Neural progenitor cell (in vitro differentiated cells): ENCODE measurements at regions not wholly inside any gene's neighbourhood (a gene's known extent, or its start where the extent isn't known, plus 50 kb on each side); places are given as distances from the start of the nearest gene placed in this dataset.

Experiments used
- EZH2 ChIP-seq: fragments of 200-600 bp; sonication (generic); IDR thresholded peaks from 2 replicates; pipeline ENCODE4 v1.6.1; 2017; ENCODE audit warnings: antibody characterized with exemption, mild to moderate bottlenecking, moderate library complexity
- EZH2phosphoT487 ChIP-seq: fragments of 200-600 bp; sonication (generic); IDR thresholded peaks from 2 replicates; pipeline ENCODE4 v1.6.1; 2017; ENCODE audit warnings: antibody characterized with exemption
- TF ChIP-seq, protein P1 (sequence below): fragments of 200-600 bp; sonication (generic); IDR thresholded peaks from 2 replicates; pipeline ENCODE4 v1.5.1; 2017; ENCODE audit warnings: antibody characterized with exemption, mild to moderate bottlenecking

DNA sequence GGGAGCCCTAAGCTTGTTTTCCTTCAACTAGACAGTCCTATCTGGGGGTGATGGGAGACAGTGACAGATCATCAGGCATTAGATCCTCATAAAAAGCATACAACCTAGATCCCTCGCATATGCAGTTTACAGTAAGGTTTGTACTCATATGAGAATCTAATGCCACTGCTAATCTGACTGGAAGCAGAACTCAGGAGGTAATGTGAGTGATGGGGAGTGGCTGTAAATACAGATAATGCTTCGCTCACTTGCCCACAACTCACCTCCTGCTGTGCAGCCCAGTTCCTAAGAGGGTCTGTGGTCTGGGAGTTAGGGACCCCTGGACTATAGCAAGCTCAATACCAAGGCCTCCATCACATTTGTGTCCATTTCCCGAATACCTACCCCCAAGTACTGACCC is 260.5 kb downstream of the CDK5RAP2 start:
- TF ChIP-seq, protein P1, sequence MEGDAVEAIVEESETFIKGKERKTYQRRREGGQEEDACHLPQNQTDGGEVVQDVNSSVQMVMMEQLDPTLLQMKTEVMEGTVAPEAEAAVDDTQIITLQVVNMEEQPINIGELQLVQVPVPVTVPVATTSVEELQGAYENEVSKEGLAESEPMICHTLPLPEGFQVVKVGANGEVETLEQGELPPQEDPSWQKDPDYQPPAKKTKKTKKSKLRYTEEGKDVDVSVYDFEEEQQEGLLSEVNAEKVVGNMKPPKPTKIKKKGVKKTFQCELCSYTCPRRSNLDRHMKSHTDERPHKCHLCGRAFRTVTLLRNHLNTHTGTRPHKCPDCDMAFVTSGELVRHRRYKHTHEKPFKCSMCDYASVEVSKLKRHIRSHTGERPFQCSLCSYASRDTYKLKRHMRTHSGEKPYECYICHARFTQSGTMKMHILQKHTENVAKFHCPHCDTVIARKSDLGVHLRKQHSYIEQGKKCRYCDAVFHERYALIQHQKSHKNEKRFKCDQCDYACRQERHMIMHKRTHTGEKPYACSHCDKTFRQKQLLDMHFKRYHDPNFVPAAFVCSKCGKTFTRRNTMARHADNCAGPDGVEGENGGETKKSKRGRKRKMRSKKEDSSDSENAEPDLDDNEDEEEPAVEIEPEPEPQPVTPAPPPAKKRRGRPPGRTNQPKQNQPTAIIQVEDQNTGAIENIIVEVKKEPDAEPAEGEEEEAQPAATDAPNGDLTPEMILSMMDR, result no peak
- TF ChIP-seq EZH2phosphoT487, result no peak
- no peak for TF ChIP-seq EZH2
